Prostate gland (tissue), 2 donors: ENCODE measurements at regions not wholly inside any gene's neighbourhood (a gene's known extent, or its start where the extent isn't known, plus 50 kb on each side); places are given as distances from the start of the nearest gene placed in this dataset.

ENCODE experiments used
- CTCF ChIP-seq, 4 experiments: fragments of 200-600 bp in 2 of 4; fragments of 450-650 bp in 2 of 4; sonication (generic) in 2 of 4; IDR thresholded peaks; 1 replicate in 3 of 4; 2 replicates in 1 of 4; pipeline ENCODE4 v1.5.1; 2016 to 2019; ENCODE audit warnings: antibody characterized with exemption in 4 of 4, mild to moderate bottlenecking in 2 of 4, moderate library complexity in 2 of 4
- POLR2A ChIP-seq: fragments of 450-650 bp; IDR thresholded peaks from one replicate; pipeline ENCODE4 v1.6.1; 2016; ENCODE audit warnings: antibody characterized with exemption, mild to moderate bottlenecking

DNA sequence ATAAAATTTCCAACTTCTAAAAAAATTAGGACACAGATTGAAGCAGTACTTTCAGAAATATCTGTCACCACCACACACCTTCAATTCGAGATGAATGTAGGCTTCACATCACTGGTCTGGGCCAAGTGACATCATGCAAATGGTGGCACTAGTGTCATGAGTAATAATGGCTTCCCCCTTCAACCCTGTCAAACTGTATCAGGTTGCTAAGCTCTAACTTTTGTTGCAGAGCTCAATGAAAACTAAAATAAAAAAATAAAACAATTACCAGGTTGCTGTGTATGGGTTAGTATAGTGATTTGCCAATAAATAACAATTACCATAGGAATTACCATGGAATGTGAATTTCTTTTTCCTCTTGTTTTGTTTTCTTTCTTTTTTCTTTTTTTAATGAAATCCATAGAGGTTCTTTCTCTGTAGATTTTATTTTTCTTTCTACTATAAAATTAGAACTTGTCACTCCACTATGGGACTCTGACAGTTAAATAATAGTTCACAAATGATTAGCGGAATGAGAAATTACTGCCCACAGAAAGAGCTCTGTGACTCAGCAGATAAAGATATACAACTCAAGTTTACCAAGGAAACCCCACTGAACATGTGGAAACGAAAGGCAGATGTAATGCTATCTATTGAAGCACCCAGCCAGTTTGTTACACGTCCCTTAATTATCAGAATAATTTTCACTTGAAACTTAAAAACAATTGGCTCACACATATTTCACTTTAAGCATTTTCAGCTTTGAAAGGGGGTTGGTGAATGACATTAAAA is 783.8 kb upstream of the WWC1 start:
- no peak for TF ChIP-seq CTCF (IDR thresholded peaks at IDR 0.05)
- TF ChIP-seq POLR2A, result no peak
